ENCODE measurements at regions not wholly inside any gene's neighbourhood (a gene's known extent, or its start where the extent isn't known, plus 50 kb on each side); places are given as distances from the start of the nearest gene placed in this dataset.

DNA sequence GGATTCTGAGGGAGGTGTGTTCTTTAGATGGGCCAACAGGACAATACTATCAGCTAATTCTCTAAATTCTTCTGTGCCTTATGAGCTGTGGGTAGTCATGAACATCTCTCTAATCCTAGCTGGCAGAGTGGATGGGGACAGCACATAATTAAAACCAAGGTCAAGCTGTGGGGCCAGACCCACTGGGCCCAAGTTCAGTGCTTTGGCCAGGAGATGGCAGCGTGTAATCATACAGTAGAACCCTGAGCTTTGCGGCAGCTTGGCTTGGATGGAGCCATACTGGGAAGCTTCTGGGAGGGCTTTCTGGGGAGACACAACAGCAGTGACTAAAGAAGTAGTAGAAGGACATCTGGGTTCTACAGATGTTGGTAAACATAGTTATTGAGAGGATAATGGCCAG, 140.3 kb upstream of the CXCL13 start:
- TF ChIP-seq, protein P1, sequence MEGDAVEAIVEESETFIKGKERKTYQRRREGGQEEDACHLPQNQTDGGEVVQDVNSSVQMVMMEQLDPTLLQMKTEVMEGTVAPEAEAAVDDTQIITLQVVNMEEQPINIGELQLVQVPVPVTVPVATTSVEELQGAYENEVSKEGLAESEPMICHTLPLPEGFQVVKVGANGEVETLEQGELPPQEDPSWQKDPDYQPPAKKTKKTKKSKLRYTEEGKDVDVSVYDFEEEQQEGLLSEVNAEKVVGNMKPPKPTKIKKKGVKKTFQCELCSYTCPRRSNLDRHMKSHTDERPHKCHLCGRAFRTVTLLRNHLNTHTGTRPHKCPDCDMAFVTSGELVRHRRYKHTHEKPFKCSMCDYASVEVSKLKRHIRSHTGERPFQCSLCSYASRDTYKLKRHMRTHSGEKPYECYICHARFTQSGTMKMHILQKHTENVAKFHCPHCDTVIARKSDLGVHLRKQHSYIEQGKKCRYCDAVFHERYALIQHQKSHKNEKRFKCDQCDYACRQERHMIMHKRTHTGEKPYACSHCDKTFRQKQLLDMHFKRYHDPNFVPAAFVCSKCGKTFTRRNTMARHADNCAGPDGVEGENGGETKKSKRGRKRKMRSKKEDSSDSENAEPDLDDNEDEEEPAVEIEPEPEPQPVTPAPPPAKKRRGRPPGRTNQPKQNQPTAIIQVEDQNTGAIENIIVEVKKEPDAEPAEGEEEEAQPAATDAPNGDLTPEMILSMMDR (IDR thresholded peaks at IDR 0.05 in 8 of 11, conservative IDR thresholded peaks at IDR 0.05 in 3 of 11), result peak in 7 of 11 experiments; percentile 14 to 52 (median 35)
- TF ChIP-seq POLR2A (IDR thresholded peaks at IDR 0.05), result no peak
- no peak for TF ChIP-seq POLR2AphosphoS5 (IDR thresholded peaks at IDR 0.05)

Data from spleen (tissue), 7 donors.